ENCODE measurements at regions not wholly inside any gene's neighbourhood (a gene's known extent, or its start where the extent isn't known, plus 50 kb on each side); places are given as distances from the start of the nearest gene placed in this dataset.

DNA sequence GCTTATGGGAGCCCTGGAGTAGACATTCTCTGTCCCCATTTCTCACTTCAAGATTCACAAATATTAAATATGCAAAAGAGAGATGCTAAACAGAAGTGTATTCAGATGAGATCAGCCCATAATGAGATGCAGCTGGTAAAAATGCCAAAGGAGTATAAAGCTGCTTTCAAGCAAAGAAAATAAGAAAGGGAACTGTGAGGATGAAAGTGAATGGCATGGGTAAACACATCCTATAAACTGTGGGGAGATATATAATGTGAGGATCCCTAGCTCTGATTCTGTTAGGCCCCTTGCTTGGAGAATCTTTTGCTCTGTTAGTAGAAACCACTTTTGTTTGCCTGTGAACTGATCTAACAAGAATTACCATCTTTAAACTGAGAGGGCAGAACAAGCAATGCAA, 396.6 kb downstream of the SOX2 start:
- no peak overlapping the region for H4K91ac ChIP-seq (ENCODE audit: insufficient read depth, low read depth, low read length)
- H3K27me3 ChIP-seq (ENCODE audit: control insufficient read depth, insufficient read depth, low read length) = no peaks in the 10 kb centered on the region
- dilution Hi-C loops (cut with HindIII; ENCODE audit: low sequenced_read_pairs, unreplicated experiment) (no loop called here), intact Hi-C loops (cut with micrococcal nuclease) (no loop called here), in situ Hi-C loops (cut with MboI; ENCODE audit: low sequenced_read_pairs) (no loop called here)
- no peaks in the 10 kb centered on the region for H3K36me3 ChIP-seq (ENCODE audit: control insufficient read depth, insufficient read depth, low read length)
- no peak overlapping the region for H4K8ac ChIP-seq (ENCODE audit: low read depth in 2 of 2, low read length in 2 of 2)
- H2AFZ ChIP-seq (replicated peaks; ENCODE audit: low read length, poor library complexity) = no peak overlapping the region
- ChIA-PET POLR2A (ENCODE audit: unreplicated experiment) (no interaction called here), CTCF (no interaction called here)
- no peak overlapping the region for H2BK20ac ChIP-seq (ENCODE audit: low read depth, low read length)
- no peaks in the 10 kb centered on the region for H3K79me1 ChIP-seq (ENCODE audit: low read depth in 1 of 2, low read length in 2 of 2)
- H4K20me1 ChIP-seq (ENCODE audit: insufficient read depth, low read length) = no peaks in the 10 kb centered on the region
- no peak overlapping the region for H3K4me2 ChIP-seq (ENCODE audit: low read depth, low read length)
- no peak overlapping the region for H3K14ac ChIP-seq (replicated peaks; ENCODE audit: low read depth, low read length)
- ATAC-seq (ENCODE audit: low read depth) = no peak
- H3K18ac ChIP-seq (ENCODE audit: low read depth, low read length) = no peak overlapping the region
- H3K9ac ChIP-seq (ENCODE audit: low read depth, low read length) = no peak overlapping the region
- no TSS peak for BruUV-seq (replicated peaks)
- H4K5ac ChIP-seq (ENCODE audit: low read depth, low read length) = no peak overlapping the region
- peaks cover 12% of the 10 kb centered on the region for H3K9me3 ChIP-seq (ENCODE audit: control insufficient read depth, insufficient read depth, low read length)
- no peak overlapping the region for H2AK5ac ChIP-seq (ENCODE audit: low read depth, low read length)
- no peak overlapping the region for H3K4me3 ChIP-seq (ENCODE audit: insufficient read depth, low read depth, low read length)
- H3K4me1 ChIP-seq (ENCODE audit: control insufficient read depth, insufficient read depth, low read length) = no peaks in the 10 kb centered on the region
- no peak overlapping the region for H3K4ac ChIP-seq (ENCODE audit: low read depth, low read length)
- H3K27ac ChIP-seq (ENCODE audit: insufficient read depth, low read length) = no peak overlapping the region
- H2BK15ac ChIP-seq (ENCODE audit: low read depth, low read length) = no peak overlapping the region
- TF ChIP-seq, protein P1, sequence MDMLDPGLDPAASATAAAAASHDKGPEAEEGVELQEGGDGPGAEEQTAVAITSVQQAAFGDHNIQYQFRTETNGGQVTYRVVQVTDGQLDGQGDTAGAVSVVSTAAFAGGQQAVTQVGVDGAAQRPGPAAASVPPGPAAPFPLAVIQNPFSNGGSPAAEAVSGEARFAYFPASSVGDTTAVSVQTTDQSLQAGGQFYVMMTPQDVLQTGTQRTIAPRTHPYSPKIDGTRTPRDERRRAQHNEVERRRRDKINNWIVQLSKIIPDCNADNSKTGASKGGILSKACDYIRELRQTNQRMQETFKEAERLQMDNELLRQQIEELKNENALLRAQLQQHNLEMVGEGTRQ (IDR thresholded peaks at IDR 0.05; ENCODE audit: low read depth, low read length) = no peak
- TF ChIP-seq POLR2A (IDR thresholded peaks at IDR 0.05; ENCODE audit: low read depth, low read length) = no peak
- TF ChIP-seq, protein P2, sequence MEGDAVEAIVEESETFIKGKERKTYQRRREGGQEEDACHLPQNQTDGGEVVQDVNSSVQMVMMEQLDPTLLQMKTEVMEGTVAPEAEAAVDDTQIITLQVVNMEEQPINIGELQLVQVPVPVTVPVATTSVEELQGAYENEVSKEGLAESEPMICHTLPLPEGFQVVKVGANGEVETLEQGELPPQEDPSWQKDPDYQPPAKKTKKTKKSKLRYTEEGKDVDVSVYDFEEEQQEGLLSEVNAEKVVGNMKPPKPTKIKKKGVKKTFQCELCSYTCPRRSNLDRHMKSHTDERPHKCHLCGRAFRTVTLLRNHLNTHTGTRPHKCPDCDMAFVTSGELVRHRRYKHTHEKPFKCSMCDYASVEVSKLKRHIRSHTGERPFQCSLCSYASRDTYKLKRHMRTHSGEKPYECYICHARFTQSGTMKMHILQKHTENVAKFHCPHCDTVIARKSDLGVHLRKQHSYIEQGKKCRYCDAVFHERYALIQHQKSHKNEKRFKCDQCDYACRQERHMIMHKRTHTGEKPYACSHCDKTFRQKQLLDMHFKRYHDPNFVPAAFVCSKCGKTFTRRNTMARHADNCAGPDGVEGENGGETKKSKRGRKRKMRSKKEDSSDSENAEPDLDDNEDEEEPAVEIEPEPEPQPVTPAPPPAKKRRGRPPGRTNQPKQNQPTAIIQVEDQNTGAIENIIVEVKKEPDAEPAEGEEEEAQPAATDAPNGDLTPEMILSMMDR (conservative IDR thresholded peaks at IDR 0.05; ENCODE audit: low read depth, low read length) = no peak
- TF ChIP-seq RCOR1 (IDR thresholded peaks at IDR 0.05; ENCODE audit: insufficient replicate concordance, low read length) = no peak
- TF ChIP-seq, protein P3, sequence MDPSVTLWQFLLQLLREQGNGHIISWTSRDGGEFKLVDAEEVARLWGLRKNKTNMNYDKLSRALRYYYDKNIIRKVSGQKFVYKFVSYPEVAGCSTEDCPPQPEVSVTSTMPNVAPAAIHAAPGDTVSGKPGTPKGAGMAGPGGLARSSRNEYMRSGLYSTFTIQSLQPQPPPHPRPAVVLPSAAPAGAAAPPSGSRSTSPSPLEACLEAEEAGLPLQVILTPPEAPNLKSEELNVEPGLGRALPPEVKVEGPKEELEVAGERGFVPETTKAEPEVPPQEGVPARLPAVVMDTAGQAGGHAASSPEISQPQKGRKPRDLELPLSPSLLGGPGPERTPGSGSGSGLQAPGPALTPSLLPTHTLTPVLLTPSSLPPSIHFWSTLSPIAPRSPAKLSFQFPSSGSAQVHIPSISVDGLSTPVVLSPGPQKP (IDR thresholded peaks at IDR 0.05; ENCODE audit: borderline replicate concordance, low read depth, low read length) = no peak
- TF ChIP-seq NFE2L2 (IDR thresholded peaks at IDR 0.05; ENCODE audit: low read depth, low read length) = no peak
- TF ChIP-seq RFX5 (IDR thresholded peaks at IDR 0.05; ENCODE audit: low read depth, low read length) = no peak
- TF ChIP-seq SMC3 (IDR thresholded peaks at IDR 0.05; ENCODE audit: low read depth, low read length) = no peak
- no peak for TF ChIP-seq BHLHE40 (IDR thresholded peaks at IDR 0.05; ENCODE audit: low read depth, low read length)
- no peak for TF ChIP-seq CHD1 (IDR thresholded peaks at IDR 0.05; ENCODE audit: low read depth, low read length)
- no peak for TF ChIP-seq FOS (IDR thresholded peaks at IDR 0.05; ENCODE audit: low read depth, low read length)
- TF ChIP-seq MXI1 (IDR thresholded peaks at IDR 0.05; ENCODE audit: borderline replicate concordance, low read depth, low read length) = no peak
- no peak for TF ChIP-seq CEBPB (IDR thresholded peaks at IDR 0.05; ENCODE audit: low read depth, low read length)
- no peak overlapping the region for H2AK9ac ChIP-seq (replicated peaks; ENCODE audit: low read depth, low read length, poor library complexity)
- no peak for DNase-seq
- H2BK5ac ChIP-seq (ENCODE audit: low read depth, low read length, poor library complexity, severe bottlenecking) = no peak overlapping the region
- no peaks in the 10 kb centered on the region for H3K9me1 ChIP-seq (ENCODE audit: insufficient read depth, low read length)
- H3K56ac ChIP-seq (ENCODE audit: extremely low read depth, insufficient read depth, low read length) = no peak overlapping the region
- H2BK120ac ChIP-seq (ENCODE audit: low read depth, low read length) = no peak overlapping the region
- H3K23ac ChIP-seq (ENCODE audit: low read depth, low read length) = no peak overlapping the region
